ENCODE measurements at regions not wholly inside any gene's neighbourhood (a gene's known extent, or its start where the extent isn't known, plus 50 kb on each side); places are given as distances from the start of the nearest gene placed in this dataset.

- no peak for TF ChIP-seq YY1 (IDR thresholded peaks at IDR 0.05; ENCODE audit: insufficient read depth, insufficient read length)
- no peak for TF ChIP-seq ZNF274 (IDR thresholded peaks at IDR 0.05; ENCODE audit: low read depth, low read length)
- TF ChIP-seq SUZ12 (IDR thresholded peaks at IDR 0.05; ENCODE audit: extremely low read depth, insufficient read depth, insufficient read length), result no peak
Observed at GRCh38 chr18:59784694-59785093, 87.5 kb upstream of the CCBE1 start.

Data from NT2/D1 (cell line).